Calu3 (cell line): ENCODE measurements at regions not wholly inside any gene's neighbourhood (a gene's known extent, or its start where the extent isn't known, plus 50 kb on each side); places are given as distances from the start of the nearest gene placed in this dataset.
"Not testable (repeated sequence)": the region's sequence is repeated elsewhere in the genome, so short reads cannot be mapped to it uniquely, and the experiment has no call there.

Source experiments
- BruUV-seq: library from RNA; stranded (reverse); fragments of 400-500 nt; replicated peaks from 2 replicates; lab custom pipeline; 2021; lab: Mats Ljungman, UMichigan
- CTCF ChIA-PET: fragments of 300-600 bp; sonication (Branson Sonifier 250); formaldehyde crosslinking; loops from one replicate; lab custom pipeline; 2022; ENCODE audit warnings: antibody characterized with exemption; lab: Charles Lee
- DNase-seq: peaks from one replicate; pipeline ENCODE4 v3.0.0; 2022
- H3K27ac Mint-ChIP-seq: one replicate; pipeline ENCODE4 v1.8.0; 2022; ENCODE audit warnings: mixed read lengths; ENCODE audit not compliant: unreplicated experiment
- H3K27me3 Mint-ChIP-seq: one replicate; pipeline ENCODE4 v1.8.0; 2022; ENCODE audit warnings: mixed read lengths; ENCODE audit not compliant: unreplicated experiment
- H3K36me3 Mint-ChIP-seq: one replicate; pipeline ENCODE4 v1.8.0; 2022; ENCODE audit warnings: mild to moderate bottlenecking, moderate library complexity, mixed read lengths; ENCODE audit not compliant: insufficient read depth, unreplicated experiment
- H3K4me1 Mint-ChIP-seq: one replicate; pipeline ENCODE4 v1.8.0; 2022; ENCODE audit warnings: mild to moderate bottlenecking, low read depth, mixed read lengths; ENCODE audit not compliant: unreplicated experiment
- H3K4me3 Mint-ChIP-seq: one replicate; pipeline ENCODE4 v1.8.0; 2022; ENCODE audit warnings: mild to moderate bottlenecking, low read depth, moderate library complexity, mixed read lengths; ENCODE audit not compliant: unreplicated experiment
- H3K9me3 Mint-ChIP-seq: one replicate; pipeline ENCODE4 v1.8.0; 2022; ENCODE audit warnings: low read depth, mixed read lengths; ENCODE audit not compliant: unreplicated experiment
- intact Hi-C: fragments of 100-400 bp; cut with micrococcal nuclease; formaldehyde crosslinking; loops from one replicate; pipeline ENCODE4 v1.10.0; 2022; ENCODE audit not compliant: unreplicated experiment
- TF ChIP-seq, protein P1 (sequence below): fragments of 200-600 bp; IDR thresholded peaks from one replicate; pipeline ENCODE4 v1.8.0; 2022; ENCODE audit warnings: antibody characterized with exemption; ENCODE audit not compliant: unreplicated experiment

DNA sequence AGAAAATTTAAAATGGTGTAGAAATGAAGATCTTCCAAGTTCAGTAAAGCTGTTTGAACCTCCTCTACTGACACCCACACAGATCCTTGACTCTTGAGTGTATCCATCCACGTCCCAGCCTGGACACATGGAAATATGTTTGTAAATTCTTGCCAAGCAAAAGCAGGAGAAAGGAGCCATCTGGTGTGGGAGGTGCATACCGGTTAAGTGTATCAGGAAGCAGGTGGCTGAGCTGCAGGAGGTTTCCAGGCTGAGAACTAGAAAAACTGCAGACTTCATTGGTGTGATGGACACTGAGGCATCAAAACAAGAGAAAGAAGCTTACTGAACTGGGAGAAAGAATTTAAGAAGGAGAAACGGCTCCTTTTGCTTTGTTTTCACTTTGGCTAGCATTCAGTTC lies 229.9 kb upstream of the GRIK2 start:
- BruUV-seq = no TSS peak
- intact Hi-C loops = no loop called here
- CTCF ChIA-PET = no interaction called here

GRCh38 chr6:101167638-101168037 lies 225.9 kb upstream of the GRIK2 start:
- H3K27ac Mint-ChIP-seq = no peak overlapping the region
- no TSS peak for BruUV-seq
- no peak for DNase-seq
- no peak overlapping the region for H3K4me3 Mint-ChIP-seq
- H3K4me1 Mint-ChIP-seq = no peaks in the 10 kb centered on the region
- intact Hi-C loops = no loop called here
- H3K9me3 Mint-ChIP-seq = peaks cover 2% of the 10 kb centered on the region
- TF ChIP-seq, protein P1, sequence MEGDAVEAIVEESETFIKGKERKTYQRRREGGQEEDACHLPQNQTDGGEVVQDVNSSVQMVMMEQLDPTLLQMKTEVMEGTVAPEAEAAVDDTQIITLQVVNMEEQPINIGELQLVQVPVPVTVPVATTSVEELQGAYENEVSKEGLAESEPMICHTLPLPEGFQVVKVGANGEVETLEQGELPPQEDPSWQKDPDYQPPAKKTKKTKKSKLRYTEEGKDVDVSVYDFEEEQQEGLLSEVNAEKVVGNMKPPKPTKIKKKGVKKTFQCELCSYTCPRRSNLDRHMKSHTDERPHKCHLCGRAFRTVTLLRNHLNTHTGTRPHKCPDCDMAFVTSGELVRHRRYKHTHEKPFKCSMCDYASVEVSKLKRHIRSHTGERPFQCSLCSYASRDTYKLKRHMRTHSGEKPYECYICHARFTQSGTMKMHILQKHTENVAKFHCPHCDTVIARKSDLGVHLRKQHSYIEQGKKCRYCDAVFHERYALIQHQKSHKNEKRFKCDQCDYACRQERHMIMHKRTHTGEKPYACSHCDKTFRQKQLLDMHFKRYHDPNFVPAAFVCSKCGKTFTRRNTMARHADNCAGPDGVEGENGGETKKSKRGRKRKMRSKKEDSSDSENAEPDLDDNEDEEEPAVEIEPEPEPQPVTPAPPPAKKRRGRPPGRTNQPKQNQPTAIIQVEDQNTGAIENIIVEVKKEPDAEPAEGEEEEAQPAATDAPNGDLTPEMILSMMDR = no peak
- no peaks in the 10 kb centered on the region for H3K36me3 Mint-ChIP-seq
- H3K27me3 Mint-ChIP-seq = no peaks in the 10 kb centered on the region
- CTCF ChIA-PET = no interaction called here

More for the DNA sequence above, 229.9 kb upstream of the GRIK2 start:
- Mint-ChIP-seq H3K4me1 (no peaks in the 10 kb centered on the region), H3K36me3 (no peaks in the 10 kb centered on the region), H3K4me3 (no peak overlapping the region), H3K9me3 (peaks cover 3% of the 10 kb centered on the region), H3K27me3 (no peaks in the 10 kb centered on the region), H3K27ac (no peak overlapping the region)
- DNase-seq = no peak
- TF ChIP-seq, protein P1 = no peak

- H3K4me3 Mint-ChIP-seq, H3K27ac Mint-ChIP-seq, H3K27me3 Mint-ChIP-seq, DNase-seq, H3K9me3 Mint-ChIP-seq, intact Hi-C loops, BruUV-seq, H3K36me3 Mint-ChIP-seq, H3K4me1 Mint-ChIP-seq, CTCF ChIA-PET: not testable (repeated sequence)
Measured at GRCh38 chr6:101171049-101171448, 222.5 kb upstream of the GRIK2 start.

GRCh38 chr6:101178748-101179147 lies 214.8 kb upstream of the GRIK2 start:
- no peaks in the 10 kb centered on the region for H3K9me3 Mint-ChIP-seq
- H3K36me3 Mint-ChIP-seq = no peaks in the 10 kb centered on the region
- CTCF ChIA-PET = no interaction called here
- no peak overlapping the region for H3K27ac Mint-ChIP-seq
- no peak for DNase-seq
- BruUV-seq = no TSS peak
- TF ChIP-seq, protein P1 = no peak
- H3K4me3 Mint-ChIP-seq = no peak overlapping the region
- intact Hi-C loops = no loop called here
- H3K27me3 Mint-ChIP-seq = no peaks in the 10 kb centered on the region
- no peaks in the 10 kb centered on the region for H3K4me1 Mint-ChIP-seq

DNA sequence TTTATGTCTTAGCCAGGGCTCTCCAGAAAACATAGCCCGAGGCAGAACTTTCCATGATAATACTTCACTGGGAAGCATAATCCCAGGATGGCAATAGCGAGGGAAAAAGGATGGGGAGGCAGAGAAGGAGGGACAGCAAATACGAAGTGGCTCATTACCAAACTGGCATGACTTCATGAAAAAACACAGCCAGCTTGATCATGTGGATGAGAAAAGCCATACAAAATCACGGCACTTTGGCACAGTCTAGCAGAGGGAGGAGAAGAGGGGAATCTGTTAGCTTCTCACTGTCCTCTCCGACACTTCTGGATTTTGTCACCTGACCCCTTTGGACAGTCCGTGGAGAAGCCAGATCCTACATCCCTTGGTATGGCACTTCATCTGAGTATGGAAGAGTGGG lies 212.5 kb upstream of the GRIK2 start:
- Mint-ChIP-seq H3K4me3 (no peak overlapping the region), H3K27ac (no peak overlapping the region), H3K4me1 (no peaks in the 10 kb centered on the region)

GRCh38 chr6:101188285-101188798 lies 205.2 kb upstream of the GRIK2 start:
- H3K27me3 Mint-ChIP-seq, DNase-seq, intact Hi-C loops, BruUV-seq, H3K36me3 Mint-ChIP-seq, H3K27ac Mint-ChIP-seq, CTCF ChIA-PET, H3K4me1 Mint-ChIP-seq, H3K4me3 Mint-ChIP-seq, H3K9me3 Mint-ChIP-seq: not testable (repeated sequence)

More for the DNA sequence above, 212.5 kb upstream of the GRIK2 start:
- DNase-seq = no peak
- H3K27me3 Mint-ChIP-seq = no peaks in the 10 kb centered on the region
- TF ChIP-seq, protein P1 = no peak
- intact Hi-C loops = no loop called here
- CTCF ChIA-PET = no interaction called here
- H3K9me3 Mint-ChIP-seq = no peaks in the 10 kb centered on the region
- H3K36me3 Mint-ChIP-seq = no peaks in the 10 kb centered on the region
- BruUV-seq = no TSS peak
